Upper lobe of left lung (tissue), 6 donors: ENCODE measurements at regions not wholly inside any gene's neighbourhood (a gene's known extent, or its start where the extent isn't known, plus 50 kb on each side); places are given as distances from the start of the nearest gene placed in this dataset.

Experiments used
- ATAC-seq, 2 donors: fragments of 200-7000 bp; cut with Tn5 transposase; one replicate each; pipeline ENCODE4 v1.9.1; 2022; ENCODE audit warnings: mild to moderate bottlenecking in 2 of 2, moderate library complexity in 2 of 2; ENCODE audit not compliant: low FRiP score in 2 of 2
- DNase-seq, 2 donors: peaks; one replicate each; pipeline ENCODE4 v3.0.0-alpha.2; 2019 to 2020
- H3K27ac ChIP-seq, 4 donors: fragments of 200-600 bp; sonication (generic); one replicate each; pipeline ENCODE4 v1.5.1; 2016 to 2019
- H3K27me3 ChIP-seq, 4 donors: fragments of 200-600 bp; sonication (generic); one replicate each; pipeline ENCODE4 v1.5.1; 2017 to 2019
- H3K36me3 ChIP-seq, 4 donors: fragments of 200-600 bp; sonication (generic); one replicate each; pipeline ENCODE4 v1.5.1; 2016 to 2019
- H3K4me1 ChIP-seq, 4 donors: fragments of 200-600 bp; sonication (generic); one replicate each; pipeline ENCODE4 v1.5.1; 2018 to 2019
- H3K4me3 ChIP-seq, 4 donors: fragments of 200-600 bp; sonication (generic); one replicate each; pipeline ENCODE4 v1.5.1; 2017 to 2019; ENCODE audit warnings: mild to moderate bottlenecking in 2 of 4, moderate library complexity in 1 of 4
- H3K9me3 ChIP-seq, 4 donors: fragments of 200-600 bp; sonication (generic); one replicate each; pipeline ENCODE4 v1.5.1; 2018 to 2019
- EP300 ChIP-seq, 4 donors: sonication (generic); formaldehyde crosslinking; IDR thresholded peaks; one replicate each; pipeline ENCODE4 v1.5.1; 2017; ENCODE audit warnings: antibody characterized with exemption in 4 of 4, control low read depth in 2 of 4
- POLR2A ChIP-seq, 4 donors: fragments of 450-650 bp; IDR thresholded peaks; one replicate each; pipeline ENCODE4 v1.5.1; 2016 to 2017; ENCODE audit warnings: antibody characterized with exemption in 4 of 4, mild to moderate bottlenecking in 2 of 4
- POLR2AphosphoS5 ChIP-seq, 2 donors: sonication (generic); formaldehyde crosslinking; IDR thresholded peaks; one replicate each; pipeline ENCODE4 v1.5.1; 2017; ENCODE audit warnings: antibody characterized with exemption in 2 of 2
- WGBS, 2 donors: methylation state at CpG; one replicate each; pipeline ENCODE4 v1.1.5; 2017 to 2018; 5-methylcytosine and 5-hydroxymethylcytosine counted together
- TF ChIP-seq, protein P1 (sequence below), 6 experiments: fragments of 450-650 bp in 4 of 6; fragments of 200-600 bp in 2 of 6; sonication (generic) in 2 of 6; IDR thresholded peaks; one replicate each; pipeline ENCODE4 v1.5.1; 2016 to 2019; ENCODE audit warnings: antibody characterized with exemption in 6 of 6
- donor health status: DM: no; HTN: no; CAD: no; lungs with moderate emphysema.
- donor health status: DM: no; HTN: yes; CAD: no; lungs with severe emphysema.

DNA sequence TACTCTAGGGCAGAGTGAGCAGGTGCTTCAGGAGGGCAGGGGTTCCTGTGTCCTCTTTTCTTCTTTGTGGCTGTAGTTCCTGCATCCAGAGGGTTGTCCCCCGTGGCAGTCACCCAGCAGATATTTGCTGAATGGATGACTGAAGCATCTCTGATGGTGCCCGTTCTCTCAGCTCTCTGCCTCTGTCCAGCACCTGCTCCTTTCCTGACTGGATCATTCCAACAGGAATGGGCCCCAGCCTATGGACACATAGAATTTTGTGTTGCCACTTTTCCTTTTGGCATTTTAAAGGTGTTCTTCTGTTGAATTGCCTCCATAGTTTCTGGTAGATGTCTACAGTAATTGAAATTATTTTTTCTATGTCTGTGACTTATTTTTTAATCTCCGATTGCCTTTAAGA, 372.5 kb upstream of the C1orf174 start:
- DNase-seq, result no peak
- Histone ChIP-seq H3K36me3 (no peaks in the 10 kb centered on the region), H3K4me3 (no peak overlapping the region), H3K4me1 (no peaks in the 10 kb centered on the region), H3K27ac (no peak overlapping the region), H3K27me3 (no peaks in the 10 kb centered on the region), H3K9me3 (peaks cover 0 to 16% (median 5%) of the 10 kb centered on the region in 4 donors)
- 52 to 61% methylated on average over 3 of the region's 3 CpGs for WGBS, 2 donors
- no peak for ATAC-seq
- TF ChIP-seq EP300 (IDR thresholded peaks at IDR 0.05) (no peak), POLR2AphosphoS5 (IDR thresholded peaks at IDR 0.05) (no peak), POLR2A (IDR thresholded peaks at IDR 0.05) (no peak)
- TF ChIP-seq, protein P1, sequence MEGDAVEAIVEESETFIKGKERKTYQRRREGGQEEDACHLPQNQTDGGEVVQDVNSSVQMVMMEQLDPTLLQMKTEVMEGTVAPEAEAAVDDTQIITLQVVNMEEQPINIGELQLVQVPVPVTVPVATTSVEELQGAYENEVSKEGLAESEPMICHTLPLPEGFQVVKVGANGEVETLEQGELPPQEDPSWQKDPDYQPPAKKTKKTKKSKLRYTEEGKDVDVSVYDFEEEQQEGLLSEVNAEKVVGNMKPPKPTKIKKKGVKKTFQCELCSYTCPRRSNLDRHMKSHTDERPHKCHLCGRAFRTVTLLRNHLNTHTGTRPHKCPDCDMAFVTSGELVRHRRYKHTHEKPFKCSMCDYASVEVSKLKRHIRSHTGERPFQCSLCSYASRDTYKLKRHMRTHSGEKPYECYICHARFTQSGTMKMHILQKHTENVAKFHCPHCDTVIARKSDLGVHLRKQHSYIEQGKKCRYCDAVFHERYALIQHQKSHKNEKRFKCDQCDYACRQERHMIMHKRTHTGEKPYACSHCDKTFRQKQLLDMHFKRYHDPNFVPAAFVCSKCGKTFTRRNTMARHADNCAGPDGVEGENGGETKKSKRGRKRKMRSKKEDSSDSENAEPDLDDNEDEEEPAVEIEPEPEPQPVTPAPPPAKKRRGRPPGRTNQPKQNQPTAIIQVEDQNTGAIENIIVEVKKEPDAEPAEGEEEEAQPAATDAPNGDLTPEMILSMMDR (IDR thresholded peaks at IDR 0.05), result no peak

DNA sequence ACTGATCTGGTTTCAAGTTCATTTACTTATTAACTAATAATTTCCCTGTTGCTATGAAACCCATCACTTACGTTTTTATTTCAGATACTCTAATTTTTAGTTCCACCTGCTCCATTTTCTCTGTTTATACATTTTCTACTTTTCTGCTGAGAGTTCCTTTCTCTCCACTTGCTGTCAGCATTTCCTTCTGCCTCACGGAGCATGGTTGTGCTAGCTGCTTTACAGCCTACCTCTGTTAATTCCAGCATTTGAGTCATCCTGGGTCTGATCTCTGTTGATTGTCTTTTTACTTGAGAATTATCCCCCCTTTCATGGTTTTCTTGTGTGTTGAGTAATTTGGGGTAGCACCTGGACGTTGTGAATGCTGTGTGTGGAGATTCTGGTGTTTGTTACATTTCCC, 373.2 kb upstream of the C1orf174 start:
- no peak for DNase-seq
- no peak overlapping the region for H3K4me3 ChIP-seq
- no peaks in the 10 kb centered on the region for H3K36me3 ChIP-seq
- H3K4me1 ChIP-seq, result no peaks in the 10 kb centered on the region
- peaks cover 0 to 22% (median 5%) of the 10 kb centered on the region in 4 donors for H3K9me3 ChIP-seq
- no peak overlapping the region for H3K27ac ChIP-seq
- ATAC-seq, result no peak
- no peaks in the 10 kb centered on the region for H3K27me3 ChIP-seq
- TF ChIP-seq POLR2AphosphoS5 (IDR thresholded peaks at IDR 0.05) (no peak), POLR2A (IDR thresholded peaks at IDR 0.05) (no peak), EP300 (IDR thresholded peaks at IDR 0.05) (no peak)
- TF ChIP-seq, protein P1 (IDR thresholded peaks at IDR 0.05), result no peak
- 50 to 60% methylated on average over 3 of the region's 3 CpGs for WGBS, 2 donors

DNA sequence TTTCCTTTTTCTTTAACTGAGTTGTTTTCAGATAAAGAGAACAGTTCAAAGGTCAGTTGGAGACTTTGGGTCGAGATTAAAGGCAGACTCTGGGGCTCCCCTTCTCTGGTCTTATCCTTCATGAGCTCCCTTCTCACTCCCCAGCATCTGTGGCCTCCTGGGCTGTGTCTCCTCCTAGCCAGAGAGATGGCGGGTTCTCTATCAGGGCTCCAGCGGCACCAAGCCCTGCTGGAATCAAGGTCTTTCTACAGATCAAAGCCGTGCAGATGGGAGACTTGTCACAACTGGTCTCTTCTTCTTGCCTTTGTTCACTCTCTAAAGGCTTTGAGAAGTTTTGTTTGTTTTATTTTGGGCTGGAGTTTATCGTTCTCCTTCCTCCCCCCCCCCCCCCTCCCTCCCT, 373.7 kb upstream of the C1orf174 start:
- WGBS, 2 donors, result 29 to 31% methylated on average over 5 of the region's 5 CpGs
- Histone ChIP-seq H3K27ac (no peak overlapping the region), H3K9me3 (peaks cover 0 to 22% (median 5%) of the 10 kb centered on the region in 4 donors), H3K27me3 (no peaks in the 10 kb centered on the region), H3K4me1 (no peaks in the 10 kb centered on the region), H3K36me3 (no peaks in the 10 kb centered on the region), H3K4me3 (no peak overlapping the region)
- TF ChIP-seq POLR2A (IDR thresholded peaks at IDR 0.05) (no peak), EP300 (IDR thresholded peaks at IDR 0.05) (no peak), POLR2AphosphoS5 (IDR thresholded peaks at IDR 0.05) (no peak)
- TF ChIP-seq, protein P1 (IDR thresholded peaks at IDR 0.05), result no peak
- ATAC-seq (no peak), DNase-seq (no peak)

DNA sequence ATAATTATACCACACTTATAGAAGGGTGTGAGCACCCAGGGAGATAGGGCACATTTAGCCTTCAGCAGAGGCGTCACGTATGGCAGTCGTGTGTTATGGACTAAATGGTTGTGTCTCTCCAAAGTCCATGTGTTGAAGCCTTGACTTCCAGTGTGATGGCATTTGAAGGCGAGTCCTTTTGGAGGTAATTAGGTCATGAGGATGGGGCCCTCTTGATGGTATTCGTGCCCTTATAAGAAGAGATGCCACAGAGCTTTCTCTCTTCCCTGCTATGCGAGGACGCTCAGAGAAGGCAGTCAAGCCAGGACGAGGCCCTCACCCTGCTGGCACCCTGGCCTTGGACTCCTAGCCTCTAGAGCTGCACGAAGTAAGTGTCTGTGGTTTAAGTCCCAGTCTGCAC, 375.0 kb upstream of the C1orf174 start:
- peaks cover 0 to 22% (median 5%) of the 10 kb centered on the region in 4 donors for H3K9me3 ChIP-seq
- no peak for ATAC-seq

DNA sequence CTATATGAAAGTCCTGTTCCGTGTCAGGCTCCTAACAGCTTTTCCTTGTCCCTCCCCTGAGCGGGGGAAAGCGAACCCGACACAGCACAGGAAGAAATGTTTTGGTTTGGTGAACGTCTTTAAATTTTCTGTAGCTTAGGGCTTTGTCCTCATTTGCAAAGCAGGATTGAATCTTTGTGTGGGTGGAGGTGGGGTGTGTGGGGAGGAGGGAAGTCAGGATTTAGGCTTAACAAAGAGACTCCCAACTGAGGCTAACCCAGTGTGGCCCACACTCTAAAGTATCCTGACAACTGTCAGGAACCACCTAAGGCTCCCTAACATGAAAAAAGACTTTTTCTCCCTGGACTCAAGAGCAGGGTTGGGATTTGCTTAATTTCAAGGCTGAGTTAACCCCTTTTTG, 376.2 kb upstream of the C1orf174 start:
- no peak overlapping the region for H3K4me3 ChIP-seq
- no peak for DNase-seq
- ATAC-seq, result no peak
- H3K27ac ChIP-seq, result no peak overlapping the region
- H3K4me1 ChIP-seq, result no peaks in the 10 kb centered on the region
- TF ChIP-seq EP300 (IDR thresholded peaks at IDR 0.05) (no peak), POLR2AphosphoS5 (IDR thresholded peaks at IDR 0.05) (no peak), POLR2A (IDR thresholded peaks at IDR 0.05) (no peak)
- H3K9me3 ChIP-seq, result peaks cover 0 to 22% (median 5%) of the 10 kb centered on the region in 4 donors
- H3K36me3 ChIP-seq, result no peaks in the 10 kb centered on the region
- 18 to 24% methylated on average over 5 of the region's 5 CpGs for WGBS, 2 donors
- no peaks in the 10 kb centered on the region for H3K27me3 ChIP-seq

More for the DNA sequence above, 375.0 kb upstream of the C1orf174 start:
- H3K4me1 ChIP-seq, result no peaks in the 10 kb centered on the region
- 86 to 90% methylated on average over 6 to 9 of the region's 9 CpGs for WGBS, 2 donors
- TF ChIP-seq POLR2A (IDR thresholded peaks at IDR 0.05) (no peak), EP300 (IDR thresholded peaks at IDR 0.05) (no peak)
- TF ChIP-seq, protein P1 (IDR thresholded peaks at IDR 0.05), result no peak
- no peaks in the 10 kb centered on the region for H3K36me3 ChIP-seq
- H3K4me3 ChIP-seq, result no peak overlapping the region
- H3K27me3 ChIP-seq, result no peaks in the 10 kb centered on the region
- no peak for DNase-seq
- H3K27ac ChIP-seq, result no peak overlapping the region
